Astrocyte (in vitro differentiated cells and primary cell): ENCODE measurements at regions not wholly inside any gene's neighbourhood (a gene's known extent, or its start where the extent isn't known, plus 50 kb on each side); places are given as distances from the start of the nearest gene placed in this dataset.

ENCODE experiments used
- DNase-seq: peaks from one replicate; pipeline ENCODE4 v3.0.0-alpha.2; 2010; ENCODE audit warnings: low read depth
- FAIRE-seq: peaks from 2 replicates; lab custom pipeline; 2011; peaks lifted over from hg19 to GRCh38; lab: Jason Lieb, UNC
- H2AFZ ChIP-seq: 2 replicates; pipeline ENCODE4 v1.6.0; 2012; ENCODE audit warnings: low read depth, low read length, inconsistent platforms
- H3K27ac ChIP-seq: 2 replicates; pipeline ENCODE4 v1.5.1; 2011; ENCODE audit warnings: low read depth, low read length, inconsistent platforms
- H3K27me3 ChIP-seq: 2 replicates; pipeline ENCODE4 v1.6.0; 2011; ENCODE audit warnings: low read length, inconsistent platforms; ENCODE audit not compliant: insufficient read depth
- H3K36me3 ChIP-seq: 2 replicates; pipeline ENCODE4 v1.5.1; 2011; ENCODE audit warnings: low read length, inconsistent platforms; ENCODE audit not compliant: insufficient read depth
- H3K4me1 ChIP-seq: 2 replicates; pipeline ENCODE4 v1.5.1; 2011; ENCODE audit warnings: low read length, inconsistent platforms; ENCODE audit not compliant: insufficient read depth
- H3K4me2 ChIP-seq: 2 replicates; pipeline ENCODE4 v1.6.0; 2012; ENCODE audit warnings: low read length, inconsistent platforms
- H3K4me3 ChIP-seq: 2 replicates; pipeline ENCODE4 v1.5.1; 2011; ENCODE audit warnings: low read depth, mild to moderate bottlenecking, low read length, inconsistent platforms; ENCODE audit not compliant: insufficient read depth
- H3K79me2 ChIP-seq: 2 replicates; pipeline ENCODE4 v1.6.0; 2012; ENCODE audit warnings: mild to moderate bottlenecking, low read length, inconsistent platforms; ENCODE audit not compliant: insufficient read depth
- H3K9ac ChIP-seq: 2 replicates; pipeline ENCODE4 v1.6.0; 2012; ENCODE audit warnings: mild to moderate bottlenecking, low read length, inconsistent platforms
- H3K9me3 ChIP-seq: 2 replicates; pipeline ENCODE4 v1.5.1; 2012; ENCODE audit warnings: low read depth, mild to moderate bottlenecking, low read length, inconsistent platforms; ENCODE audit not compliant: insufficient read depth
- H4K20me1 ChIP-seq: 2 replicates; pipeline ENCODE4 v1.6.0; 2012; ENCODE audit warnings: low read length, inconsistent platforms; ENCODE audit not compliant: insufficient read depth
- H3K27ac Mint-ChIP-seq: one replicate; pipeline ENCODE4 v1.8.0; 2021; ENCODE audit warnings: mild to moderate bottlenecking, mixed read lengths; ENCODE audit not compliant: unreplicated experiment
- H3K27me3 Mint-ChIP-seq: one replicate; pipeline ENCODE4 v1.8.0; 2021; ENCODE audit warnings: low read depth, mixed read lengths; ENCODE audit not compliant: unreplicated experiment
- H3K36me3 Mint-ChIP-seq: one replicate; pipeline ENCODE4 v1.8.0; 2021; ENCODE audit warnings: low read depth, mixed read lengths; ENCODE audit not compliant: unreplicated experiment
- H3K4me1 Mint-ChIP-seq: one replicate; pipeline ENCODE4 v1.8.0; 2021; ENCODE audit warnings: low read depth, mixed read lengths; ENCODE audit not compliant: unreplicated experiment
- H3K4me3 Mint-ChIP-seq: one replicate; pipeline ENCODE4 v1.8.0; 2021; ENCODE audit warnings: mild to moderate bottlenecking, moderate library complexity, mixed read lengths; ENCODE audit not compliant: unreplicated experiment
- H3K9me3 Mint-ChIP-seq: one replicate; pipeline ENCODE4 v1.8.0; 2021; ENCODE audit warnings: mild to moderate bottlenecking, mixed read lengths; ENCODE audit not compliant: unreplicated experiment
- CTCF ChIP-seq: IDR thresholded peaks from 2 replicates; pipeline ENCODE4 v1.5.1; 2011; ENCODE audit warnings: low read depth, mild to moderate bottlenecking, inconsistent platforms, low read length, moderate library complexity; ENCODE audit not compliant: insufficient read depth
- EZH2 ChIP-seq: IDR thresholded peaks from 2 replicates; pipeline ENCODE4 v1.6.1; 2012; ENCODE audit warnings: mild to moderate bottlenecking, low read length, inconsistent platforms; ENCODE audit not compliant: insufficient read depth

- H3K9me3 Mint-ChIP-seq: no peaks in the 10 kb centered on the region
- no peak overlapping the region for H3K9ac ChIP-seq
- no peaks in the 10 kb centered on the region for H3K36me3 ChIP-seq
- no peaks in the 10 kb centered on the region for H3K4me1 ChIP-seq
- peaks cover 7% of the 10 kb centered on the region for H3K27me3 ChIP-seq
- no peak overlapping the region for H3K4me2 ChIP-seq
- H3K36me3 Mint-ChIP-seq: no peaks in the 10 kb centered on the region
- no peak for FAIRE-seq
- no peaks in the 10 kb centered on the region for H3K9me3 ChIP-seq
- no peaks in the 10 kb centered on the region for H3K4me1 Mint-ChIP-seq
- peaks cover 12% of the 10 kb centered on the region for H3K27me3 Mint-ChIP-seq
- H3K4me3 ChIP-seq: no peak overlapping the region
- H3K4me3 Mint-ChIP-seq: no peak overlapping the region
- no peak for DNase-seq
- H3K27ac ChIP-seq: no peak overlapping the region
- no peak for TF ChIP-seq CTCF
- TF ChIP-seq EZH2: no peak
- H4K20me1 ChIP-seq: no peaks in the 10 kb centered on the region
- H3K79me2 ChIP-seq: no peaks in the 10 kb centered on the region
- H3K27ac Mint-ChIP-seq: no peak overlapping the region
- no peak overlapping the region for H2AFZ ChIP-seq
Observed at GRCh38 chr16:54582631-54583250, 296.2 kb upstream of the IRX3 start.

GRCh38 chr16:54579106-54579728 lies 292.6 kb upstream of the IRX3 start:
- FAIRE-seq: no peak
- Histone ChIP-seq H3K4me1 (no peaks in the 10 kb centered on the region), H3K4me2 (no peak overlapping the region), H3K36me3 (no peaks in the 10 kb centered on the region), H3K27me3 (peaks cover 28% of the 10 kb centered on the region), H2AFZ (no peak overlapping the region), H4K20me1 (no peaks in the 10 kb centered on the region), H3K27ac (no peak overlapping the region), H3K79me2 (no peaks in the 10 kb centered on the region), H3K9me3 (no peaks in the 10 kb centered on the region), H3K9ac (no peak overlapping the region), H3K4me3 (no peak overlapping the region)
- Mint-ChIP-seq H3K4me1 (no peaks in the 10 kb centered on the region), H3K36me3 (no peaks in the 10 kb centered on the region), H3K9me3 (no peaks in the 10 kb centered on the region), H3K27me3 (peaks cover 26% of the 10 kb centered on the region), H3K4me3 (no peak overlapping the region), H3K27ac (no peak overlapping the region)
- DNase-seq: no peak
- no peak for TF ChIP-seq EZH2

- FAIRE-seq (no peak), DNase-seq (no peak)
- no peaks in the 10 kb centered on the region for H4K20me1 ChIP-seq
- Mint-ChIP-seq H3K36me3 (no peaks in the 10 kb centered on the region), H3K27me3 (peaks cover 26% of the 10 kb centered on the region), H3K4me3 (no peak overlapping the region), H3K27ac (peak overlapping the region; percentile 53), H3K9me3 (no peaks in the 10 kb centered on the region), H3K4me1 (no peaks in the 10 kb centered on the region)
- peak overlapping the region; percentile 58 for H3K4me2 ChIP-seq
- H3K36me3 ChIP-seq: no peaks in the 10 kb centered on the region
- H2AFZ ChIP-seq: no peak overlapping the region
- TF ChIP-seq EZH2: no peak
- no peak for TF ChIP-seq CTCF
- H3K4me3 ChIP-seq: no peak overlapping the region
- no peaks in the 10 kb centered on the region for H3K4me1 ChIP-seq
- H3K9ac ChIP-seq: no peak overlapping the region
- H3K79me2 ChIP-seq: no peaks in the 10 kb centered on the region
- H3K27me3 ChIP-seq: peaks cover 28% of the 10 kb centered on the region
- H3K9me3 ChIP-seq: no peaks in the 10 kb centered on the region
- H3K27ac ChIP-seq: no peak overlapping the region
Observed at GRCh38 chr16:54577651-54578128, 291.1 kb upstream of the IRX3 start.
